Uterus (tissue), 3 donors: ENCODE measurements at regions not wholly inside any gene's neighbourhood (a gene's known extent, or its start where the extent isn't known, plus 50 kb on each side); places are given as distances from the start of the nearest gene placed in this dataset.

Experiments used
- DNase-seq, 2 donors: peaks; one replicate each; pipeline ENCODE4 v3.0.0-alpha.2; 2019 to 2020
- H3K27ac ChIP-seq, 2 donors: fragments of 200-600 bp; sonication (generic); 1 replicate in 1 of 2; 2 replicates in 1 of 2; pipeline ENCODE4 v1.5.1; 2016 to 2018
- H3K27me3 ChIP-seq, 2 donors: fragments of 200-600 bp; sonication (generic); one replicate each; pipeline ENCODE4 v1.5.1; 2018 to 2019; ENCODE audit warnings: control low read depth in 1 of 2
- H3K36me3 ChIP-seq, 2 donors: fragments of 200-600 bp; sonication (generic); one replicate each; pipeline ENCODE4 v1.5.1; 2019; ENCODE audit warnings: control low read depth in 1 of 2
- H3K4me1 ChIP-seq, 2 donors: fragments of 200-600 bp; sonication (generic); one replicate each; pipeline ENCODE4 v1.5.1; 2018 to 2019; ENCODE audit warnings: control low read depth in 1 of 2
- H3K4me3 ChIP-seq, 2 donors: fragments of 200-600 bp; sonication (generic); 1 replicate in 1 of 2; 2 replicates in 1 of 2; pipeline ENCODE4 v1.5.1; 2018 to 2019; ENCODE audit warnings: mild to moderate bottlenecking in 1 of 2
- H3K9me3 ChIP-seq, 2 donors: fragments of 200-600 bp; sonication (generic); one replicate each; pipeline ENCODE4 v1.5.1; 2019; ENCODE audit warnings: control low read depth in 1 of 2
- CTCF ChIP-seq, 4 experiments: fragments of 200-600 bp in 2 of 4; fragments of 450-650 bp in 2 of 4; sonication (generic) in 2 of 4; IDR thresholded peaks; one replicate each; pipeline ENCODE4 v1.5.1; 2016 to 2019; ENCODE audit warnings: antibody characterized with exemption in 4 of 4, mild to moderate bottlenecking in 2 of 4, moderate library complexity in 1 of 4
- POLR2A ChIP-seq, 2 donors: fragments of 450-650 bp; IDR thresholded peaks; one replicate each; pipeline ENCODE4 v1.6.1; 2016; ENCODE audit warnings: antibody characterized with exemption in 2 of 2, mild to moderate bottlenecking in 1 of 2, moderate library complexity in 1 of 2
- intact Hi-C: fragments of 100-400 bp; cut with DNase I; formaldehyde crosslinking; loops from one replicate; pipeline ENCODE4 v1.15.1; 2023; ENCODE audit warnings: low total_unique reads
- donor health status: DM: yes; HTN: yes; CAD: no.

- TF ChIP-seq CTCF (IDR thresholded peaks at IDR 0.05) (no peak), POLR2A (IDR thresholded peaks at IDR 0.05) (no peak)
- Histone ChIP-seq H3K27ac (no peak overlapping the region), H3K27me3 (no peaks in the 10 kb centered on the region), H3K4me1 (no peaks in the 10 kb centered on the region), H3K36me3 (no peaks in the 10 kb centered on the region), H3K4me3 (no peak overlapping the region), H3K9me3 (no peaks in the 10 kb centered on the region)
- no peak for DNase-seq
- intact Hi-C loops, result no loop called here
Measured at GRCh38 chr2:228678110-228678509, 496.6 kb upstream of the SPHKAP start.

- Histone ChIP-seq H3K27ac (no peak overlapping the region), H3K36me3 (no peaks in the 10 kb centered on the region), H3K9me3 (no peaks in the 10 kb centered on the region), H3K4me1 (no peaks in the 10 kb centered on the region), H3K4me3 (no peak overlapping the region), H3K27me3 (no peaks in the 10 kb centered on the region)
- DNase-seq, result no peak
- TF ChIP-seq POLR2A (IDR thresholded peaks at IDR 0.05) (no peak), CTCF (IDR thresholded peaks at IDR 0.05) (no peak)
- intact Hi-C loops, result no loop called here
Measured at GRCh38 chr2:228675646-228676045, 494.2 kb upstream of the SPHKAP start.

- H3K36me3 ChIP-seq, result no peaks in the 10 kb centered on the region
- intact Hi-C loops, result no loop called here
- no peaks in the 10 kb centered on the region for H3K9me3 ChIP-seq
- H3K27ac ChIP-seq, result no peak overlapping the region
- peak in 1 of 2 donors; percentile 41 for DNase-seq
- H3K4me1 ChIP-seq, result no peaks in the 10 kb centered on the region
- TF ChIP-seq CTCF (IDR thresholded peaks at IDR 0.05) (no peak), POLR2A (IDR thresholded peaks at IDR 0.05) (no peak)
- H3K27me3 ChIP-seq, result no peaks in the 10 kb centered on the region
- H3K4me3 ChIP-seq, result no peak overlapping the region
Measured at GRCh38 chr2:228675091-228675490, 493.6 kb upstream of the SPHKAP start.

GRCh38 chr2:228673876-228674554 is 492.5 kb upstream of the SPHKAP start:
- no peaks in the 10 kb centered on the region for H3K4me1 ChIP-seq
- H3K4me3 ChIP-seq, result no peak overlapping the region
- TF ChIP-seq CTCF (IDR thresholded peaks at IDR 0.05), result no peak
- no peak for TF ChIP-seq POLR2A (IDR thresholded peaks at IDR 0.05)
- no peaks in the 10 kb centered on the region for H3K27me3 ChIP-seq
- no peak overlapping the region for H3K27ac ChIP-seq
- intact Hi-C loops, result no loop called here
- H3K9me3 ChIP-seq, result no peaks in the 10 kb centered on the region
- H3K36me3 ChIP-seq, result no peaks in the 10 kb centered on the region
- DNase-seq, result no peak

- TF ChIP-seq POLR2A (IDR thresholded peaks at IDR 0.05) (no peak), CTCF (IDR thresholded peaks at IDR 0.05) (no peak)
Measured at GRCh38 chr2:228669690-228670089, 488.2 kb upstream of the SPHKAP start.

More at GRCh38 chr2:228669690-228670089, 488.2 kb upstream of the SPHKAP start:
- no peak for DNase-seq
- H3K9me3 ChIP-seq, result no peaks in the 10 kb centered on the region
- H3K27ac ChIP-seq, result no peak overlapping the region
- H3K4me3 ChIP-seq, result no peak overlapping the region
- intact Hi-C loops, result no loop called here
- no peaks in the 10 kb centered on the region for H3K4me1 ChIP-seq
- no peaks in the 10 kb centered on the region for H3K27me3 ChIP-seq
- no peaks in the 10 kb centered on the region for H3K36me3 ChIP-seq
